HepG2 (cell line): ENCODE measurements at regions not wholly inside any gene's neighbourhood (a gene's known extent, or its start where the extent isn't known, plus 50 kb on each side); places are given as distances from the start of the nearest gene placed in this dataset.

ENCODE experiments used
- ATAC-seq: fragments of 200-7000 bp; cut with Tn5 transposase; 3 replicates; pipeline ENCODE4 v1.9.1; 2020; ENCODE audit warnings: mild to moderate bottlenecking, moderate library complexity
- BruUV-seq: library from RNA; stranded (reverse); fragments of 400-500 nt; replicated peaks from 2 replicates; lab custom pipeline; 2021; lab: Mats Ljungman, UMichigan
- CTCF ChIA-PET: fragments of 300-600 bp; formaldehyde crosslinking; extraction: SDS; loops from one replicate; lab custom pipeline; 2021; ENCODE audit warnings: low total read pairs, inconsistent platforms, low intra/inter-chr PET ratio; lab: Yijun Ruan, JAX
- POLR2A ChIA-PET: fragments of 350-600 bp; sonication (Branson Sonifier 250); formaldehyde crosslinking; loops from one replicate; lab custom pipeline; 2020; ENCODE audit warnings: antibody characterized with exemption, inconsistent platforms; lab: Yijun Ruan, JAX
- DNase-seq: peaks from one replicate; pipeline ENCODE4 v3.0.0-alpha.2; 2015; ENCODE audit warnings: low spot score
- FAIRE-seq: peaks from 3 replicates; lab custom pipeline; 2011; peaks lifted over from hg19 to GRCh38; lab: Jason Lieb, UNC
- H2AFZ ChIP-seq: one replicate; pipeline ENCODE4 v1.6.1; 2011; ENCODE audit warnings: low read length, inconsistent platforms
- H3K27ac ChIP-seq: fragments of 300-600 bp; 3 replicates; pipeline ENCODE4 v1.8.0; 2011; ENCODE audit warnings: mixed run types, mild to moderate bottlenecking, mixed read lengths, low read length, inconsistent platforms; ENCODE audit not compliant: insufficient read depth; ENCODE audit errors: extremely low read length
- H3K27me3 ChIP-seq, 2 experiments: fragments of 200-600 bp in 1 of 2; 2 replicates in 1 of 2; 3 replicates in 1 of 2; pipeline versions ENCODE4 v1.6.0 to v1.8.0; 2011; ENCODE audit warnings: low read length in 2 of 2, mild to moderate bottlenecking in 2 of 2, moderate library complexity in 2 of 2, inconsistent platforms in 1 of 2; ENCODE audit not compliant: insufficient read depth in 2 of 2, control insufficient read depth in 1 of 2
- H3K36me3 ChIP-seq, 2 experiments: fragments of 200-600 bp in 1 of 2; replicated peaks in 1 of 2; 2 replicates in 1 of 2; 3 replicates in 1 of 2; pipeline versions ENCODE4 v1.5.1 to v1.8.0; 2011; ENCODE audit warnings: low read length in 2 of 2, inconsistent platforms in 1 of 2; ENCODE audit not compliant: insufficient read depth in 2 of 2, control insufficient read depth in 1 of 2
- H3K4me1 ChIP-seq: 2 replicates; pipeline ENCODE4 v1.5.1; 2012; ENCODE audit warnings: low read length, inconsistent platforms; ENCODE audit not compliant: insufficient read depth
- H3K4me2 ChIP-seq: 2 replicates; pipeline ENCODE4 v1.6.0; 2011; ENCODE audit warnings: low read depth, low read length, inconsistent platforms
- H3K4me3 ChIP-seq, 3 experiments: fragments of 200-600 bp in 1 of 3; sonication (generic), shearing (Covaris generic) in 1 of 3; replicated peaks in 1 of 3; 2 replicates each; pipeline ENCODE4 v1.5.1; 2011 to 2016; ENCODE audit warnings: low read length in 3 of 3, inconsistent platforms in 2 of 3, low read depth in 2 of 3, mild to moderate bottlenecking in 2 of 3, control low read depth in 1 of 3, mixed read lengths in 1 of 3; ENCODE audit not compliant: insufficient read depth in 1 of 3
- H3K79me2 ChIP-seq: one replicate; pipeline ENCODE4 v1.6.1; 2011; ENCODE audit warnings: low read length, inconsistent platforms; ENCODE audit not compliant: insufficient read depth
- H3K9ac ChIP-seq: 2 replicates; pipeline ENCODE4 v1.6.0; 2011; ENCODE audit warnings: mild to moderate bottlenecking, low read depth, low read length, inconsistent platforms; ENCODE audit not compliant: insufficient read depth
- H3K9me3 ChIP-seq: 2 replicates; pipeline ENCODE4 v1.5.1; 2012; ENCODE audit warnings: mild to moderate bottlenecking, low read length
- H4K20me1 ChIP-seq: 2 replicates; pipeline ENCODE4 v1.6.0; 2011; ENCODE audit warnings: inconsistent platforms, mild to moderate bottlenecking, low read length, moderate library complexity; ENCODE audit not compliant: insufficient read depth
- HMGXB3 ChIP-seq: sonication (generic); formaldehyde crosslinking; IDR thresholded peaks from 2 replicates; pipeline ENCODE4 v1.4.0; 2020; ENCODE audit warnings: missing genetic modification reagents, borderline replicate concordance
- YY1 ChIP-seq: IDR thresholded peaks from 2 replicates; pipeline ENCODE4 v1.6.1; 2011; ENCODE audit warnings: low read length, low read depth, moderate library complexity, mild to moderate bottlenecking; ENCODE audit not compliant: insufficient read depth, insufficient replicate concordance
- ZNF24 ChIP-seq: fragments of 450-650 bp; IDR thresholded peaks from 2 replicates; pipeline ENCODE4 v1.6.1; 2017; ENCODE audit warnings: antibody characterized with exemption, mild to moderate bottlenecking
- ZSCAN12 ChIP-seq: sonication (generic); formaldehyde crosslinking; IDR thresholded peaks from 2 replicates; pipeline ENCODE4 v1.9.0; 2021; ENCODE audit warnings: mild to moderate bottlenecking, missing genetic modification reagents
- WGBS: methylation state at CpG from one replicate; pipeline ENCODE4 v1.1.6; 2017; ENCODE audit warnings: low lambda C conversion rate; 5-methylcytosine and 5-hydroxymethylcytosine counted together
- in situ Hi-C: cut with HindIII; loops from 2 replicates; pipeline ENCODE4 v1.10.0; 2017; ENCODE audit warnings: low pct_unique_long_range_greater_than_20kb; ENCODE audit not compliant: extremely low pct_ligation_motif_present
- intact Hi-C: fragments of 100-400 bp; cut with micrococcal nuclease; formaldehyde crosslinking; loops from one replicate; pipeline ENCODE4 v1.10.0; 2022; ENCODE audit not compliant: unreplicated experiment
- TF ChIP-seq, protein P1 (sequence below): IDR thresholded peaks from 2 replicates; pipeline ENCODE4 v1.6.1; 2016; ENCODE audit warnings: low read depth, borderline replicate concordance

DNA sequence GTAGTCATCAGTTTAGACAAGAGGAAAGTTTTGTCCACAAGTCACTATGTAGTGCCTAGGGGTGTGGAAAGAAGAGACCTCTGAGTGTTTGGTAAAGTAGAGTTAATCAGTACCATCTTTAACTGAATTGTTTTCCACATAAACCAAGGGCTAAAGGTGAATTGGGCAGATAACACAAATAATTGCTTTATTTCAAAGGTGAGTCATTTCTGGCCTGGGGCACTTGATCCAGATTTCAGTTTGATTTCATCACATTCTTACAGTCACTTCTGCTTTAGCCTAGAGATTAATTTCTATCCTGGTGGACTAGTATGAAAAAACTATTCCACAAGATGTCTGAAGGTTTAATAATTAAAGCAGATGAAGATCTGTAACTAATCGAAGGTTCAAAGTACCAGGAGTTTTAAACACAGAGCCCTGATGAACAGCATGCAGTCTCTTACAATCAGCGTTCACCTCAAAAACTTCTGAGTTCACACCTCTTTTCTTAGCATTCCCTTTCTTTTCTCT, 74.5 kb upstream of the BOD1L1 start (continued):
- TF ChIP-seq HMGXB3 (CRISPR knock-in tag): no peak

- CTCF ChIA-PET: no interaction called here
- H3K27me3 ChIP-seq: no peaks in the 10 kb centered on the region; a peak in 1 of 5 replicates
- H3K4me3 ChIP-seq: no peak overlapping the region
- in situ Hi-C loops: no loop called here
- WGBS: 80% methylated on average over 10 of the region's 10 CpGs
- TF ChIP-seq ZNF24: no peak
- no peak for TF ChIP-seq ZSCAN12 (CRISPR knock-in tag)
- TF ChIP-seq, protein P1, sequence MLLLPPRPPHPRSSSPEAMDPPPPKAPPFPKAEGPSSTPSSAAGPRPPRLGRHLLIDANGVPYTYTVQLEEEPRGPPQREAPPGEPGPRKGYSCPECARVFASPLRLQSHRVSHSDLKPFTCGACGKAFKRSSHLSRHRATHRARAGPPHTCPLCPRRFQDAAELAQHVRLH (CRISPR knock-in tag): no peak
- no peak for TF ChIP-seq YY1
- TF ChIP-seq, all 625 proteins: peak for 0
- BruUV-seq: no TSS peak
- Histone ChIP-seq H3K36me3 (no peaks in the 10 kb centered on the region), H3K27ac (no peak overlapping the region), H3K4me2 (no peak overlapping the region), H2AFZ (no peak overlapping the region), H3K4me1 (peaks cover 12% of the 10 kb centered on the region), H3K9me3 (no peaks in the 10 kb centered on the region; the same call in 1 of the 2 replicates), H3K79me2 (no peaks in the 10 kb centered on the region), H4K20me1 (no peaks in the 10 kb centered on the region), H3K9ac (no peak overlapping the region)
- no peak for DNase-seq
- no peak for ATAC-seq
- POLR2A ChIA-PET: no interaction called here
- intact Hi-C loops: no loop called here
- FAIRE-seq: no peak
These were observed 75.6 kb upstream of the BOD1L1 start for GRCh38 chr4:13703096-13703495.
